ES-I3 (cell line): ENCODE measurements at regions not wholly inside any gene's neighbourhood (a gene's known extent, or its start where the extent isn't known, plus 50 kb on each side); places are given as distances from the start of the nearest gene placed in this dataset.

Source experiments
- H3K36me3 ChIP-seq: 2 replicates; pipeline ENCODE4 v1.6.1; 2013; ENCODE audit warnings: mild to moderate bottlenecking, low read length, control low read depth, moderate library complexity; ENCODE audit not compliant: insufficient read depth
- H3K4me1 ChIP-seq: 2 replicates; pipeline ENCODE4 v1.6.1; 2013; ENCODE audit warnings: mild to moderate bottlenecking, control low read depth, low read length; ENCODE audit not compliant: insufficient read depth
- H3K9ac ChIP-seq: 2 replicates; pipeline ENCODE4 v1.6.1; 2013; ENCODE audit warnings: low read depth, mild to moderate bottlenecking, low read length, moderate library complexity
- H3K9me3 ChIP-seq: 2 replicates; pipeline ENCODE4 v1.6.1; 2013; ENCODE audit warnings: mild to moderate bottlenecking, low read length, moderate library complexity; ENCODE audit not compliant: control insufficient read depth, insufficient read depth

GRCh38 chr6:144335311-144335861, 50.3 kb downstream of the UTRN start:
- no peaks in the 10 kb centered on the region for H3K36me3 ChIP-seq
- H3K4me1 ChIP-seq, result peaks cover 23% of the 10 kb centered on the region
- H3K9me3 ChIP-seq, result no peaks in the 10 kb centered on the region
- no peak overlapping the region for H3K9ac ChIP-seq

- Histone ChIP-seq H3K36me3 (no peaks in the 10 kb centered on the region), H3K9ac (no peak overlapping the region), H3K9me3 (no peaks in the 10 kb centered on the region), H3K4me1 (peaks cover 18% of the 10 kb centered on the region)
Measured at GRCh38 chr6:144335914-144336313, 50.8 kb downstream of the UTRN start.

GRCh38 chr6:144336900-144337299, 51.8 kb downstream of the UTRN start:
- H3K36me3 ChIP-seq, result no peaks in the 10 kb centered on the region
- H3K4me1 ChIP-seq, result peaks cover 11% of the 10 kb centered on the region
- H3K9ac ChIP-seq, result no peak overlapping the region
- H3K9me3 ChIP-seq, result no peaks in the 10 kb centered on the region

- no peaks in the 10 kb centered on the region for H3K36me3 ChIP-seq
- H3K9ac ChIP-seq, result no peak overlapping the region
- H3K4me1 ChIP-seq, result peaks cover 11% of the 10 kb centered on the region
- no peaks in the 10 kb centered on the region for H3K9me3 ChIP-seq
Measured at GRCh38 chr6:144338474-144338873, 53.3 kb downstream of the UTRN start.

- Histone ChIP-seq H3K9ac (no peak overlapping the region), H3K4me1 (peaks cover 17% of the 10 kb centered on the region), H3K9me3 (no peaks in the 10 kb centered on the region)
Measured at GRCh38 chr6:144338951-144339700, 54.0 kb downstream of the UTRN start.

GRCh38 chr6:144339859-144340452, 54.8 kb downstream of the UTRN start:
- H3K9me3 ChIP-seq, result no peaks in the 10 kb centered on the region
- H3K9ac ChIP-seq, result no peak overlapping the region
- peaks cover 21% of the 10 kb centered on the region for H3K4me1 ChIP-seq
- H3K36me3 ChIP-seq, result no peaks in the 10 kb centered on the region

More at GRCh38 chr6:144338951-144339700, 54.0 kb downstream of the UTRN start:
- H3K36me3 ChIP-seq, result no peaks in the 10 kb centered on the region

GRCh38 chr6:144340541-144341371, 55.6 kb downstream of the UTRN start:
- H3K4me1 ChIP-seq, result peaks cover 19% of the 10 kb centered on the region
- H3K9me3 ChIP-seq, result no peaks in the 10 kb centered on the region
- H3K36me3 ChIP-seq, result no peaks in the 10 kb centered on the region
- H3K9ac ChIP-seq, result no peak overlapping the region

- Histone ChIP-seq H3K36me3 (no peaks in the 10 kb centered on the region), H3K9me3 (no peaks in the 10 kb centered on the region), H3K9ac (no peak overlapping the region), H3K4me1 (peaks cover 19% of the 10 kb centered on the region)
Measured at GRCh38 chr6:144341831-144342527, 56.8 kb downstream of the UTRN start.

- no peaks in the 10 kb centered on the region for H3K9me3 ChIP-seq
- no peak overlapping the region for H3K9ac ChIP-seq
- peaks cover 19% of the 10 kb centered on the region for H3K4me1 ChIP-seq
- H3K36me3 ChIP-seq, result no peaks in the 10 kb centered on the region
Measured at GRCh38 chr6:144343701-144344428, 58.7 kb downstream of the UTRN start.

- H3K9ac ChIP-seq, result no peak overlapping the region
- no peaks in the 10 kb centered on the region for H3K36me3 ChIP-seq
- H3K4me1 ChIP-seq, result peaks cover 24% of the 10 kb centered on the region
- no peaks in the 10 kb centered on the region for H3K9me3 ChIP-seq
Measured at GRCh38 chr6:144344646-144345045, 59.5 kb downstream of the UTRN start.

- peaks cover 28% of the 10 kb centered on the region for H3K4me1 ChIP-seq
- no peak overlapping the region for H3K9ac ChIP-seq
- H3K36me3 ChIP-seq, result no peaks in the 10 kb centered on the region
- H3K9me3 ChIP-seq, result no peaks in the 10 kb centered on the region
Measured at GRCh38 chr6:144345451-144345850, 60.3 kb downstream of the UTRN start.

- Histone ChIP-seq H3K36me3 (no peaks in the 10 kb centered on the region), H3K9ac (no peak overlapping the region), H3K9me3 (no peaks in the 10 kb centered on the region), H3K4me1 (peaks cover 27% of the 10 kb centered on the region)
Measured at GRCh38 chr6:144346719-144347447, 61.7 kb downstream of the UTRN start.

- Histone ChIP-seq H3K36me3 (no peaks in the 10 kb centered on the region), H3K9ac (no peak overlapping the region), H3K9me3 (no peaks in the 10 kb centered on the region), H3K4me1 (peaks cover 25% of the 10 kb centered on the region)
Measured at GRCh38 chr6:144347448-144347759, 62.3 kb downstream of the UTRN start.
